Ovary (tissue), 7 donors: ENCODE measurements at regions not wholly inside any gene's neighbourhood (a gene's known extent, or its start where the extent isn't known, plus 50 kb on each side); places are given as distances from the start of the nearest gene placed in this dataset.

Experiments
- DNase-seq, 5 donors: peaks; one replicate each; pipeline ENCODE4 v3.0.0-alpha.2; 2019 to 2020
- H3K27ac ChIP-seq, 2 donors: fragments of 200-600 bp; one replicate each; pipeline versions ENCODE4 v1.5.1 to v1.8.0; 2019 to 2022
- H3K27me3 ChIP-seq: fragments of 200-600 bp; one replicate; pipeline ENCODE4 v1.8.0; 2022
- H3K36me3 ChIP-seq: fragments of 200-600 bp; sonication (generic); one replicate; pipeline ENCODE4 v1.5.1; 2019
- H3K4me1 ChIP-seq: one replicate; pipeline ENCODE4 v1.8.1; 2013; ENCODE audit warnings: mild to moderate bottlenecking, moderate library complexity; ENCODE audit not compliant: insufficient read depth
- H3K4me3 ChIP-seq: fragments of 200-600 bp; sonication (generic); one replicate; pipeline ENCODE4 v1.5.1; 2017
- H3K9me3 ChIP-seq, 2 donors: fragments of 200-600 bp in 1 of 2; sonication (generic) in 1 of 2; one replicate each; pipeline versions ENCODE4 v1.5.1 to v1.8.1; 2013 to 2019; ENCODE audit warnings: mild to moderate bottlenecking in 1 of 2, moderate library complexity in 1 of 2
- EP300 ChIP-seq: sonication (generic); formaldehyde crosslinking; IDR thresholded peaks from one replicate; pipeline ENCODE4 v1.6.1; 2017; ENCODE audit warnings: antibody characterized with exemption
- POLR2A ChIP-seq: fragments of 450-650 bp; IDR thresholded peaks from one replicate; pipeline ENCODE4 v1.6.1; 2017; ENCODE audit warnings: antibody characterized with exemption, mild to moderate bottlenecking, moderate library complexity
- whole genome bisulfite sequencing, 3 donors: extraction: QIAGEN DNeasy Blood & Tissue Kit in 1 of 3; methylation state at CpG; one replicate each; pipeline versions ENCODE4 v1.1.5 to v1.1.7; 2013 to 2017; 5-methylcytosine and 5-hydroxymethylcytosine counted together
- intact Hi-C, 4 donors: fragments of 100-400 bp; cut with DNase I; formaldehyde crosslinking; loops; one replicate each; pipeline versions ENCODE4 v1.11.0 to v1.15.1; 2022 to 2023
- TF ChIP-seq, protein P1 (sequence below), 3 donors: fragments of 450-650 bp in 2 of 3; fragments of 200-600 bp in 1 of 3; IDR thresholded peaks; one replicate each; pipeline versions ENCODE4 v1.5.1 to v1.8.0; 2016 to 2022; ENCODE audit warnings: antibody characterized with exemption in 3 of 3, mild to moderate bottlenecking in 1 of 3
- donor health status: DM: no; HTN: no; CAD: no; lungs with moderate emphysema.
- donor health status: DM: no; HTN: no; CAD: no.
- donor health status: Bipolar disorder and iron deficiency.
- donor health status: DM: no; HTN: no; CAD: no.
- donor health status: DM: yes; HTN: yes; CAD: no.

DNA sequence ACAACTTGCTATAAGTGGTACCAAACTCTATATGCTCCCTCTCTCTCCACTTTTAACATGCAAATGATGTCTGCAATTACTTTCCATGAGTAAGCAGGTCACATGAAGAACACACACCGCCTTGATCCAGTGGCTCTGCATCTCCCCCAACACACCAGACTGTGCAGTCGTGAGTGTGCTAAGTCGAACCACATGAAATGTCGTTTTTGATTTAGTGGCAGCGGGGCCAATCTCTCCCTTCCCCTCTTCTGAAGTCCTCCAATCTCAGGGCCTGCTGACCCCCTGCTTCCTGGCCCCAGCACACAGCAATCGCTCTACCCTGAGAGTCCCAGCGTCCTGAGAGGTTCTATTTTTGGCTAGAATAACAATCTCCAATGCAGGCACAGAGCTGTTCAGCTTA is 312.5 kb downstream of the SHQ1 start:
- DNase-seq = no peak
- intact Hi-C loops = no loop called here
- Histone ChIP-seq H3K4me1 (no peaks in the 10 kb centered on the region), H3K9me3 (no peaks in the 10 kb centered on the region), H3K4me3 (no peak overlapping the region), H3K27me3 (no peaks in the 10 kb centered on the region), H3K27ac (no peak overlapping the region), H3K36me3 (no peaks in the 10 kb centered on the region)
- 56 to 69% (median 56%) methylated on average over 7 of the region's 7 CpGs for WGBS, 3 donors
- no peak for TF ChIP-seq POLR2A
- TF ChIP-seq EP300 = no peak
- TF ChIP-seq, protein P1, sequence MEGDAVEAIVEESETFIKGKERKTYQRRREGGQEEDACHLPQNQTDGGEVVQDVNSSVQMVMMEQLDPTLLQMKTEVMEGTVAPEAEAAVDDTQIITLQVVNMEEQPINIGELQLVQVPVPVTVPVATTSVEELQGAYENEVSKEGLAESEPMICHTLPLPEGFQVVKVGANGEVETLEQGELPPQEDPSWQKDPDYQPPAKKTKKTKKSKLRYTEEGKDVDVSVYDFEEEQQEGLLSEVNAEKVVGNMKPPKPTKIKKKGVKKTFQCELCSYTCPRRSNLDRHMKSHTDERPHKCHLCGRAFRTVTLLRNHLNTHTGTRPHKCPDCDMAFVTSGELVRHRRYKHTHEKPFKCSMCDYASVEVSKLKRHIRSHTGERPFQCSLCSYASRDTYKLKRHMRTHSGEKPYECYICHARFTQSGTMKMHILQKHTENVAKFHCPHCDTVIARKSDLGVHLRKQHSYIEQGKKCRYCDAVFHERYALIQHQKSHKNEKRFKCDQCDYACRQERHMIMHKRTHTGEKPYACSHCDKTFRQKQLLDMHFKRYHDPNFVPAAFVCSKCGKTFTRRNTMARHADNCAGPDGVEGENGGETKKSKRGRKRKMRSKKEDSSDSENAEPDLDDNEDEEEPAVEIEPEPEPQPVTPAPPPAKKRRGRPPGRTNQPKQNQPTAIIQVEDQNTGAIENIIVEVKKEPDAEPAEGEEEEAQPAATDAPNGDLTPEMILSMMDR (IDR thresholded peaks at IDR 0.05) = no peak

DNA sequence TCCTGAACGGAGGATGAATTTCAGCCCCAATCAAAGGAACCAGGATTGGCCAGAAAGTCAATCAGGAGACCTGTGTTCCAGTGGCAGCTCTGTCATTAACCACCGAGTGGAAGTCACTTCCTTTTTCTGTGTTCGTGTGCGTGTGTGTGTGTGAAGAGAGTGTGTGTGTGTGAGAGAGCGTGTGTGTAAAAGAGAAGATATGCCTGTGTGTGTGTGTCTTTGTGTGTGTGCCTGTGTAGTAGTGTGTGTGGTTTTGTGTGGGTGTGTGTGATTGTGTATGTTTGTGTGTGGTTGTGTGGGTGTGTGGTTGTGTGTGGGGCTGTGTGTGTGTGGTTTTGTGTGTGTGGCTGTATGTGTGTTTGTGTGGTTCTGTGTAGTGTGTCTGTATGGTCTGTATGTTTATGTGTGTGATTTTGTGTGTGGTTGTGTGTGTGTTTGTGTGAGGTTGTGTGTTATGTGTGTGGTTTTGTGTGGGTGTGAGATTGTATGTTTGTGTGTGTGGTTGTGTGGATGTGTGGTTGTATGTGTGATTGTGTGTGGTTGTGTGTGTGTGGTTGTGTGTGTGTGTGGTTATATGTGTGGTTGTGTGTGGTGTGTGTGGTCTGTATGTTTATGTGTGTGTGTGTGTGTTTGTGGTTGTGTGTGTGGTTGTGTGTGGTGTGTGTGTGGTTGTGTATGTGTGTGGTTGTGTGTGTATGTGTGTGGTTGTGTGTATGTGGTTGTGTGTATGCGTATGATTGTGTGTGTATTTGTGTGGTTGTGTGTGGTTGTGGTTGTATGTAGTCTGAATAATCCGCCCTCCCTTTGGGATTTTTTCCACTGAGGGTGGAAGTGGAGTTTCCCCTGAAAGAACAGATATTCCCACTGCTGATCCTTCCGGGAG is 314.4 kb downstream of the SHQ1 start:
- Histone ChIP-seq H3K4me1 (no peaks in the 10 kb centered on the region), H3K36me3 (no peaks in the 10 kb centered on the region), H3K27me3 (no peaks in the 10 kb centered on the region), H3K4me3 (no peak overlapping the region), H3K27ac (no peak overlapping the region), H3K9me3 (no peaks in the 10 kb centered on the region)
- TF ChIP-seq POLR2A = no peak
- TF ChIP-seq, protein P1 (IDR thresholded peaks at IDR 0.05) = no peak
- no peak for TF ChIP-seq EP300
- DNase-seq = no peak
- 83 to 86% (median 86%) methylated on average over 8 of the region's 8 CpGs for WGBS, 3 donors
- intact Hi-C loops = no loop called here

DNA sequence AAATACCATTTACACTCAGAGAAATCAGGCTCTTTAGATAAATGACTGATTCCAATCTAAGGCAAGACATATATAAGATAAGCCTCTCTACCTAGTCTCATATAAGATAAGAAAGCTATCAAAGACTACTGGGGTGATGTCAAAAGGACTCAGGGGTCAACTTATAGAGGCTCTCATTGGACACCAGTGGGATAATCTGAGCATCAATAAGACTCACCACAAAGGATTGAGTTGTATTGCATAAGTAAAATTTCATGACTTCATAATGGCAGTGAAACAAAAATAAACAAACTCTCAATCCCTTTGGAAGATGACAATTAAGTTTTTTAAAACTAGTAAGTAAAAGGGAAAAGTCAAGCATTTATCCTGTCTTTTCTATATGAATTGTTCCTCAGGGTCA is 317.8 kb downstream of the SHQ1 start:
- Histone ChIP-seq H3K27me3 (no peaks in the 10 kb centered on the region), H3K4me3 (no peak overlapping the region), H3K4me1 (no peaks in the 10 kb centered on the region), H3K27ac (no peak overlapping the region), H3K9me3 (no peaks in the 10 kb centered on the region), H3K36me3 (no peaks in the 10 kb centered on the region)
- TF ChIP-seq POLR2A (no peak), EP300 (no peak)
- TF ChIP-seq, protein P1 (IDR thresholded peaks at IDR 0.05) = no peak
- DNase-seq = no peak
- intact Hi-C loops = no loop called here

DNA sequence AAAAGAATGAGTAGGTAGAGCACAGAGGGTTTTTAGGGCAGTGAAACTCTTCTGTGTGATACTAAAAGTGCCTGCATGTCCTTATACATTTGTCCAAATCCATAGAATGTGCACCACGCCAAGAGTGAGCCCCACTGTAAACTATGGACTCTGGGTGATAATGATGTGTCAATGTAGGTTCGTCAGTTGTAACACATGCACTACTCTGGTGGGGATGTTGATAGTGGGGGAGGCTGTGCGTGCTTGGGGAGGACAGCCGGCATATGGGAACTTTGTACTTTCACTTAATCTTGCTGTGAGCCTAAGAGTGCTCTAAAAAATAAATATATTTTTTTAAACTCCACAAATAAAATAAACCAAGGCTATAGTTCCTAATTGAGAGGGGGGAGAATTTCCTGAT is 319.2 kb downstream of the SHQ1 start:
- intact Hi-C loops = no loop called here
- WGBS, 3 donors = 47 to 77% (median 71%) methylated on average over 4 of the region's 4 CpGs
- no peak for DNase-seq
- H3K36me3 ChIP-seq = no peaks in the 10 kb centered on the region
- no peaks in the 10 kb centered on the region for H3K4me1 ChIP-seq
- no peaks in the 10 kb centered on the region for H3K9me3 ChIP-seq
- no peak overlapping the region for H3K4me3 ChIP-seq
- no peak for TF ChIP-seq POLR2A
- TF ChIP-seq EP300 = no peak
- TF ChIP-seq, protein P1 (IDR thresholded peaks at IDR 0.05) = no peak
- no peak overlapping the region for H3K27ac ChIP-seq
- H3K27me3 ChIP-seq = no peaks in the 10 kb centered on the region
